WTC11 (cell line): ENCODE measurements at regions not wholly inside any gene's neighbourhood (a gene's known extent, or its start where the extent isn't known, plus 50 kb on each side); places are given as distances from the start of the nearest gene placed in this dataset.

ENCODE experiments used
- CBFB ChIP-seq: sonication (generic); formaldehyde crosslinking; IDR thresholded peaks from 2 replicates; pipeline ENCODE4 v1.8.1; 2022; ENCODE audit warnings: mild to moderate bottlenecking, low read depth, missing genetic modification reagents
- CTCF ChIP-seq: fragments of 200-600 bp; IDR thresholded peaks from 2 replicates; pipeline ENCODE4 v1.8.0; 2022; ENCODE audit warnings: antibody characterized with exemption
- KAT7 ChIP-seq: sonication (generic); formaldehyde crosslinking; IDR thresholded peaks from 2 replicates; pipeline ENCODE4 v1.8.1; 2023; ENCODE audit warnings: missing genetic modification reagents, mild to moderate bottlenecking, borderline replicate concordance
- NFYB ChIP-seq: sonication (generic); formaldehyde crosslinking; conservative IDR thresholded peaks from 2 replicates; pipeline ENCODE4 v1.8.0; 2022; ENCODE audit warnings: low read depth, missing genetic modification reagents
- PREB ChIP-seq: sonication (generic); formaldehyde crosslinking; IDR thresholded peaks from 2 replicates; pipeline ENCODE4 v1.8.1; 2022; ENCODE audit warnings: mild to moderate bottlenecking, missing genetic modification reagents, moderate library complexity, borderline replicate concordance
- SMAD4 ChIP-seq: sonication (generic); formaldehyde crosslinking; IDR thresholded peaks from 2 replicates; pipeline ENCODE4 v1.8.0; 2022; ENCODE audit warnings: mild to moderate bottlenecking, missing genetic modification reagents
- SP1 ChIP-seq: sonication (generic); formaldehyde crosslinking; conservative IDR thresholded peaks from 2 replicates; pipeline ENCODE4 v1.8.1; 2022; ENCODE audit warnings: missing genetic modification reagents
- ZNF138 ChIP-seq: sonication (generic); formaldehyde crosslinking; conservative IDR thresholded peaks from 2 replicates; pipeline ENCODE4 v1.8.1; 2022; ENCODE audit warnings: mild to moderate bottlenecking, moderate library complexity, missing genetic modification reagents
- ZNF232 ChIP-seq: sonication (generic); formaldehyde crosslinking; IDR thresholded peaks from 2 replicates; pipeline ENCODE4 v1.8.0; 2022; ENCODE audit warnings: mild to moderate bottlenecking, missing genetic modification reagents
- TF ChIP-seq, protein P1 (sequence below): sonication (generic); formaldehyde crosslinking; IDR thresholded peaks from 2 replicates; pipeline ENCODE4 v1.8.1; 2023; ENCODE audit warnings: mild to moderate bottlenecking, missing genetic modification reagents, moderate library complexity
- TF ChIP-seq, protein P2 (sequence below): sonication (generic); formaldehyde crosslinking; IDR thresholded peaks from 2 replicates; pipeline ENCODE4 v1.8.0; 2022; ENCODE audit warnings: mild to moderate bottlenecking, missing genetic modification reagents
- TF ChIP-seq, protein P3 (sequence below): sonication (generic); formaldehyde crosslinking; conservative IDR thresholded peaks from 2 replicates; pipeline ENCODE4 v1.8.1; 2022; ENCODE audit warnings: mild to moderate bottlenecking, missing genetic modification reagents
- TF ChIP-seq, protein P4 (sequence below): sonication (generic); formaldehyde crosslinking; IDR thresholded peaks from 2 replicates; pipeline ENCODE4 v1.8.1; 2023; ENCODE audit warnings: mild to moderate bottlenecking, missing genetic modification reagents

DNA sequence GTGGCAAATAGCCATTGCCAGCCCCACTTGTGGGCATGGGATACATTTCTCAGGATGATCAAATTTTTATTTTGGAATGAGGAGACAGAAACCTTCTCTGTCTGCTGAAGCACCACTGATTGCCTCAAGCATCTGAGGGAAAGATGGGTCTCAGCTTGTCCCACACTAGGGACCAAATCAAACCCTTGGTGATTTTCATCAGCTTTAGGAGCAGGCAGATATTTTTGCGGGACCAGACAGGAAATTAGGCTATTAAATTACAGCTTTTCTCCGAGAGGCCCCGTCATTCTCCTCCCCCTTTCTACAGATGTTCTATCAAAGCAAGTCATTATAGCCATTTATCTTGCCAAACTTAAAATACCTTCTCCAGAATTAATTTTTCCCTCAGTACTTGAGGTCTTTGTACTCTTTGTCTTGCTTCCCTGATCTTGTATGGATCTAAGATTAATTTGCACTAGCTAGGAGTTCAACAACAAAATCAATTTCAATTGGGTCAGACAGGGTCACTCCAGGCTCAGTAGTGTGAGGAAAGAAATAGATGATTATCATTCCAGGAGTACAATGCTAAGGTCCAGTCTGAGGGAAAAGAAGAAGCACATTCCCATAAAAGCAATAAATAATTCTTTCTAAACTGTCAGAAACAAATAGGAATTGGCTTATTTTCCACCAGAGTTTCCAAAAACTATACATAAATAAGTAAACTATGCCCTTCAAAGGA is 818.1 kb upstream of the SOX11 start:
- TF ChIP-seq CTCF (no peak), SP1 (CRISPR knock-in tag) (no peak), KAT7 (no peak), NFYB (no peak), ZNF232 (CRISPR knock-in tag) (no peak), ZNF138 (CRISPR knock-in tag) (no peak), PREB (CRISPR knock-in tag) (no peak), SMAD4 (CRISPR knock-in tag) (no peak), CBFB (no peak)
- TF ChIP-seq, protein P1, sequence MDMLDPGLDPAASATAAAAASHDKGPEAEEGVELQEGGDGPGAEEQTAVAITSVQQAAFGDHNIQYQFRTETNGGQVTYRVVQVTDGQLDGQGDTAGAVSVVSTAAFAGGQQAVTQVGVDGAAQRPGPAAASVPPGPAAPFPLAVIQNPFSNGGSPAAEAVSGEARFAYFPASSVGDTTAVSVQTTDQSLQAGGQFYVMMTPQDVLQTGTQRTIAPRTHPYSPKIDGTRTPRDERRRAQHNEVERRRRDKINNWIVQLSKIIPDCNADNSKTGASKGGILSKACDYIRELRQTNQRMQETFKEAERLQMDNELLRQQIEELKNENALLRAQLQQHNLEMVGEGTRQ, result no peak
- TF ChIP-seq, protein P2, sequence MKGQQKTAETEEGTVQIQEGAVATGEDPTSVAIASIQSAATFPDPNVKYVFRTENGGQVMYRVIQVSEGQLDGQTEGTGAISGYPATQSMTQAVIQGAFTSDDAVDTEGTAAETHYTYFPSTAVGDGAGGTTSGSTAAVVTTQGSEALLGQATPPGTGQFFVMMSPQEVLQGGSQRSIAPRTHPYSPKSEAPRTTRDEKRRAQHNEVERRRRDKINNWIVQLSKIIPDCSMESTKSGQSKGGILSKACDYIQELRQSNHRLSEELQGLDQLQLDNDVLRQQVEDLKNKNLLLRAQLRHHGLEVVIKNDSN, result no peak
- TF ChIP-seq, protein P3, sequence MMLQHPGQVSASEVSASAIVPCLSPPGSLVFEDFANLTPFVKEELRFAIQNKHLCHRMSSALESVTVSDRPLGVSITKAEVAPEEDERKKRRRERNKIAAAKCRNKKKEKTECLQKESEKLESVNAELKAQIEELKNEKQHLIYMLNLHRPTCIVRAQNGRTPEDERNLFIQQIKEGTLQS (CRISPR knock-in tag), result no peak
- TF ChIP-seq, protein P4, sequence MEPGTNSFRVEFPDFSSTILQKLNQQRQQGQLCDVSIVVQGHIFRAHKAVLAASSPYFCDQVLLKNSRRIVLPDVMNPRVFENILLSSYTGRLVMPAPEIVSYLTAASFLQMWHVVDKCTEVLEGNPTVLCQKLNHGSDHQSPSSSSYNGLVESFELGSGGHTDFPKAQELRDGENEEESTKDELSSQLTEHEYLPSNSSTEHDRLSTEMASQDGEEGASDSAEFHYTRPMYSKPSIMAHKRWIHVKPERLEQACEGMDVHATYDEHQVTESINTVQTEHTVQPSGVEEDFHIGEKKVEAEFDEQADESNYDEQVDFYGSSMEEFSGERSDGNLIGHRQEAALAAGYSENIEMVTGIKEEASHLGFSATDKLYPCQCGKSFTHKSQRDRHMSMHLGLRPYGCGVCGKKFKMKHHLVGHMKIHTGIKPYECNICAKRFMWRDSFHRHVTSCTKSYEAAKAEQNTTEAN (CRISPR knock-in tag), result no peak
